HTR-8/SVneo (cell line): ENCODE measurements at regions not wholly inside any gene's neighbourhood (a gene's known extent, or its start where the extent isn't known, plus 50 kb on each side); places are given as distances from the start of the nearest gene placed in this dataset.
A peak's percentile ranks its signal among the peaks of the same experiment; 100 is the strongest.
"Not testable (repeated sequence)": the region's sequence is repeated elsewhere in the genome, so short reads cannot be mapped to it uniquely, and the experiment has no call there.

Source experiments
- DNase-seq: peaks from one replicate; pipeline ENCODE4 v3.0.0; 2011; ENCODE audit warnings: low spot score, mixed read lengths; ENCODE audit not compliant: insufficient read length
- FAIRE-seq: peaks from 2 replicates; lab custom pipeline; 2011; peaks lifted over from hg19 to GRCh38; lab: Jason Lieb, UNC

- FAIRE-seq (no peak), DNase-seq (no peak)
These were observed 53.0 kb upstream of the ZNF831 start for GRCh38 chr20:59110607-59111006.

- DNase-seq (no peak), FAIRE-seq (no peak)
These were observed 58.0 kb upstream of the ZNF831 start for GRCh38 chr20:59105581-59105980.

GRCh38 chr20:59104831-59105230 lies 58.8 kb upstream of the ZNF831 start:
- DNase-seq = no peak
- FAIRE-seq = no peak

- no peak for DNase-seq
- no peak for FAIRE-seq
These were observed 60.0 kb upstream of the ZNF831 start for GRCh38 chr20:59103573-59103972.

- FAIRE-seq (peak; percentile 83), DNase-seq (no peak)
These were observed 60.3 kb upstream of the PRELID3B start for GRCh38 chr20:59102841-59103299.

- no peak for FAIRE-seq
- DNase-seq = no peak
These were observed 59.4 kb upstream of the PRELID3B start for GRCh38 chr20:59101961-59102360.

- not testable (repeated sequence) for DNase-seq
- peak; percentile 13 for FAIRE-seq
These were observed 57.3 kb upstream of the PRELID3B start for GRCh38 chr20:59099864-59100263.

- DNase-seq (no peak), FAIRE-seq (peak; percentile 80)
These were observed 52.6 kb upstream of the PRELID3B start for GRCh38 chr20:59095140-59095539.

- DNase-seq = no peak
- FAIRE-seq = peak; percentile 62
These were observed 52.0 kb upstream of the PRELID3B start for GRCh38 chr20:59094576-59094975.
